BJ (cell line): ENCODE measurements at regions not wholly inside any gene's neighbourhood (a gene's known extent, or its start where the extent isn't known, plus 50 kb on each side); places are given as distances from the start of the nearest gene placed in this dataset.

Source experiments
- CTCF ChIA-PET: fragments of 350-600 bp; formaldehyde crosslinking; extraction: SDS; loops from one replicate; lab custom pipeline; 2021; ENCODE audit warnings: antibody characterized with exemption, inconsistent platforms; lab: Yijun Ruan, JAX
- POLR2A ChIA-PET: fragments of 300-600 bp; sonication (Branson Sonifier 250); formaldehyde crosslinking; extraction: SDS; loops from one replicate; lab custom pipeline; 2021; ENCODE audit warnings: antibody characterized with exemption; lab: Charles Lee
- DNase-seq: peaks from one replicate; pipeline ENCODE4 v3.0.0-alpha.2; 2011; ENCODE audit warnings: low read depth
- H3K27me3 ChIP-seq: 2 replicates; pipeline ENCODE4 v1.6.0; 2011; ENCODE audit warnings: low read length; ENCODE audit not compliant: control insufficient read depth, insufficient read depth
- H3K36me3 ChIP-seq: 2 replicates; pipeline ENCODE4 v1.5.1; 2011; ENCODE audit warnings: low read length; ENCODE audit not compliant: control insufficient read depth, insufficient read depth
- H3K4me3 ChIP-seq: 2 replicates; pipeline ENCODE4 v1.5.1; 2011; ENCODE audit warnings: low read depth, mild to moderate bottlenecking, control low read depth, low read length
- CTCF ChIP-seq: IDR thresholded peaks from 2 replicates; pipeline ENCODE4 v1.5.1; 2011; ENCODE audit warnings: low read depth, mild to moderate bottlenecking, control low read depth, inconsistent platforms, low read length, moderate library complexity; ENCODE audit not compliant: insufficient read depth

DNA sequence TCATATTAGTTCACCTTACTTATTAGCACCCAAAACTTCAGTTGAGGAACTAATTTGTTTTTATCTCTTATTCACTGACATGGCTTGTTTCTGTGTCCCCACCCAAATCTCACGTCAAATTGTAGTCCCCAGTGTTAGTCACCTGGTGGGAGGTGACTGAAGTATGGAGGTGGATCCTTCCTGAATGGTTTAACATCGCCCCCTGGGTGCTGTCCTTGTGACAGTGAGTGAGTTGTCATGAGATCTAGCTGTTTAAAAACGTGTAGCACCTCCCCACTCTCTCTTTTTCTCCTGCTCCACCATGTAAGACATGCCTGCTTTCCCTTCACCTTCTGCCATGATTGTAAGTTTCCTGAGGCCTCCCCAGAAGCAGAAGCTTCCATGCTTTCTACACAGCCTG lies 75.0 kb upstream of the HECTD2 start:
- no peak overlapping the region for H3K4me3 ChIP-seq
- TF ChIP-seq CTCF: no peak
- H3K36me3 ChIP-seq: no peaks in the 10 kb centered on the region
- no peaks in the 10 kb centered on the region; the same call in 1 of the 2 replicates for H3K27me3 ChIP-seq
- DNase-seq: no peak
- ChIA-PET POLR2A (no interaction called here), CTCF (interaction anchor here (0.9 kb wide), 1 partner anchor 37 kb away, joined by 4 read pairs; no protein-coding TSS in a partner anchor)

GRCh38 chr10:91339729-91340128 lies 70.4 kb upstream of the HECTD2 start:
- Histone ChIP-seq H3K27me3 (no peaks in the 10 kb centered on the region; the same call in 1 of the 2 replicates), H3K36me3 (no peaks in the 10 kb centered on the region), H3K4me3 (no peak overlapping the region)
- no peak for DNase-seq
- TF ChIP-seq CTCF: no peak
- ChIA-PET POLR2A (no interaction called here), CTCF (interaction anchor here (0.8 kb wide), 1 partner anchor 10 kb away, joined by 3 read pairs; no protein-coding TSS in a partner anchor)

GRCh38 chr10:91340613-91341362 lies 69.4 kb upstream of the HECTD2 start:
- Histone ChIP-seq H3K4me3 (no peak overlapping the region), H3K27me3 (no peaks in the 10 kb centered on the region; the same call in 1 of the 2 replicates), H3K36me3 (no peaks in the 10 kb centered on the region)
- DNase-seq: peak; percentile 80
- ChIA-PET CTCF (interaction anchor here (0.8 to 1.1 kb wide), 2 partner anchors 9 to 12 kb away, joined by 3 read pairs; no protein-coding TSS in a partner anchor), POLR2A (no interaction called here)
- TF ChIP-seq CTCF: no peak

DNA sequence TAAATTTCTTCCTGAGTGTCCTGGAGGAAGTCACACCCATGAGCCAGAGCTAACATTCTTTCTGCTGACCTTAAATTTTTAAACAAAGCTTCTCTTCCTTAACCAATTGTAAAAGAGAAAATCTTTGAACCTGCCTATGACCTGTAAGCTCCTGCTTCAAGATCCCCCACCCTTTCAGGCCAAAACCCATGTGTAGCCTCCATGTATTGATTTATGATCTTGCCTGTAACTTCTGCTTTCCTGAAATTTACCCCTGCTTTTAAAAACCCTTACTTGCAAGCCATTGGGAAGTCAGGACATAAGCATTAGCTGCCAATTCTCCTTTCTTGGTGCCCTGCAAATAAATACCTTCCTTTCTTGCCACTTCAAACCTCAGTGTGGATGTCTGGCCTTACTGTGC lies 68.5 kb upstream of the HECTD2 start:
- ChIA-PET CTCF (interaction anchor here (1.1 kb wide), 1 partner anchor 12 kb away, joined by 3 read pairs; no protein-coding TSS in a partner anchor), POLR2A (no interaction called here)
- DNase-seq: no peak
- no peak for TF ChIP-seq CTCF
- H3K4me3 ChIP-seq: no peak overlapping the region
- H3K36me3 ChIP-seq: no peaks in the 10 kb centered on the region
- no peaks in the 10 kb centered on the region; the same call in 1 of the 2 replicates for H3K27me3 ChIP-seq

DNA sequence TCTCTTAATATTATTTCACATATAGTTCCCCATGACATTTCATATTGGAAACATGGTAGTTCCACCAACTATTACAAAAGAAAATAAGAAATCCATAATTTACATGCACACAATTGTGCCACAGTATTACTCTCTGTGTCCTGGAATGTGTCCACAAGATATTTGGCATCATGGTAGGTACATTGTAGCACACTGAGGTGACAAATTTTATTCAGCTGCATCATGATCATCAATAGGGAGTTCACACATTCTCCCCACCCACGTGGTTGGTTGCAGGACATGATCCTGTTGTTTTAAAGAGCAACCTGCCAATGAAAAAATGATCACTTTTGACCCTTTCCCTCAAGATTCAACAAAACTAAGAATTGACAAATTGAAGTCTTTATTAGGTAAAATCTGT lies 67.1 kb upstream of the HECTD2 start:
- CTCF ChIA-PET: no interaction called here
- no peak overlapping the region for H3K4me3 ChIP-seq
- DNase-seq: no peak
- no peaks in the 10 kb centered on the region; the same call in 1 of the 2 replicates for H3K27me3 ChIP-seq
- H3K36me3 ChIP-seq: no peaks in the 10 kb centered on the region
- POLR2A ChIA-PET: interaction anchor here (0.6 kb wide), 1 partner anchor 278 kb away, joined by 5 read pairs; no protein-coding TSS in a partner anchor
- TF ChIP-seq CTCF: no peak
